GM18951 (cell line): ENCODE measurements at regions not wholly inside any gene's neighbourhood (a gene's known extent, or its start where the extent isn't known, plus 50 kb on each side); places are given as distances from the start of the nearest gene placed in this dataset.

Experiments
- POLR2A ChIP-seq: IDR thresholded peaks from 4 replicates; pipeline ENCODE4 v1.6.1; 2011; ENCODE audit warnings: mild to moderate bottlenecking; ENCODE audit not compliant: insufficient read length, insufficient read depth; ENCODE audit errors: extremely low read depth
- in situ Hi-C: fragments of 300-500 bp; cut with MboI; formaldehyde crosslinking; loops from one replicate; pipeline ENCODE4 v1.12.0; 2022; ENCODE audit warnings: low sequenced_read_pairs, mixed read lengths, inconsistent platforms; ENCODE audit not compliant: unreplicated experiment

GRCh38 chr4:171087089-171087488 lies 726.1 kb upstream of the GALNTL6 start:
- in situ Hi-C loops = no loop called here
- TF ChIP-seq POLR2A = no peak

DNA sequence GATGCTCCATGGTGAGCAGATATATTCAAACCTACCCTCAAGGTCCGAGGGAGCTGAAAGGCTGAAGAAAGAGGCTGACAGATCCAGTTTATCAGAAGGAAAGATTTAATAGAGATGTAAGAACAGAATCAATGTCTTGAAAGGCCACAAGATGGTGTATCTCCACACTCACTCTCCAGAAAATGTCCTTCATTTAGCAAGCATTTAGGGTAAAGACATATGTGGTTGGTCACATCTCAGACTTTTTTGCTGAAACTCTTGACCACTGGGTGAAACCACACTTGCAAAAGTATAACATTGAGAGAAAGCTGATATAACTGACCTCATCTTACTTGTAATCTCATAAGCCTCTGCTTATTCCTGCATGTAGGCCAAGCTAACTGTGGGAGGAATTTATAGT lies 745.8 kb upstream of the GALNTL6 start:
- in situ Hi-C loops = no loop called here
- TF ChIP-seq POLR2A = no peak

DNA sequence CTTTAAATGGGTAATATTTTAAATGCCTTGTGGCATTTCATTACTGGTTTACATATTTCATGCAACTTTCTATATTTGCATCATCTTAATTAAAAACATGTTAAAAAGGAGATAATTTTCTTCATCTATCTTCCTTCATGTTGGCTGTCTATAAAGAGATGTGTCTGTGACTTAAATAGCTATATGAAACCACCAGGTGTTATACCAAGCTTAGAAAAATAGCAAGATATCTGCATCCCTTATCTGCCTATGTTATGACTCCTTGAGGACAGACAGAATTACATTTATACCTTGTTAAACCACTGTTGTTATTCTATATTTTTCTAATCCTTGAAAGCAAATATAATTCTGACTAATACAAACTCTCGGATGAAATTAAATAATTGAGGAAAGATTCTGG lies 763.8 kb upstream of the GALNTL6 start:
- TF ChIP-seq POLR2A = no peak
- in situ Hi-C loops = no loop called here

DNA sequence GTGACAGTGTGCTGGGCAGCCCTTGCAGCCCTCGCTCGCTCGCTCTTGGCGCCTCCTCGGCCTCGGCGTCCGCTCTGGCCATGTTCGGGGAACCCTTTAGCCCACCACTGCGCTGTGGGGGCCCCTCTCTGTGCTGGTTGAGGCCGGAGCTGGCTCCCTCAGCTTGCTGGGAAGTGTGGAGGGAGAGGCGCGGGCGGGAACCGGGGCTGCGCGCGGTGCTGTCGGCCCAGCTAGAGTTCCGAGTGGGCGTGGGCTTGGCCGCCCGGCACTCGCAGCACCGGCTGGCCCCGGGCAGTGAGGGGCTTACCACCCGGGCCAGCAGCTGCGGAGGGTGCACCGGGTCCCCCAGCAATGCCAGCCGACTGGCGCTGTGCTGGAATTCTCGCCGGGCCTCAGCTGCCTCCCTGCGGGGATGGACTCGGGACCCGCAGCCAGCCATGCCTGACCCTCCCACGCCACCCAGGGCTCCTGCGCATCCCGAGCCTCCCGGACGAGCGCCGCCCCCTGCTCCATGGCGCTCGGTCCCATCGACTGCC lies 770.1 kb upstream of the GALNTL6 start:
- in situ Hi-C loops = no loop called here
- TF ChIP-seq POLR2A = no peak

DNA sequence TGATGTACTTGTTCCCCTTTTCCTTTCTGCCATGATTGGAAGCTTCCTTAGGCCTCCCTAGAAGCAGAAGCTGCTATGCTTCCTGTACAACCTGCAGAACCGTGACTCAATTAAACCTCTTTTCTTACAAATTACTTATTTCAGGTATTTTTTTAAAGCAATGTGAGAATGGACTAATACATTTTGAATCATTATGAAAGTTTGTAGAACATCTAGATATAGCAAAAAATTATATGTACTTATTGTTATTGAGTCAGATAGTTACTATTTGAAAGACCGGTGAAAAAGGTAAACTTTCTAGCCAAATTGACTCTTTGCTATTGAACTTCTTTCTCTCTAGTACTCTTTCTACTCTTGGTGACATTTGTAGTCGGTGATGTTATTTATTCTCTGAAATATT lies 777.3 kb upstream of the GALNTL6 start:
- no peak for TF ChIP-seq POLR2A
- in situ Hi-C loops = no loop called here

DNA sequence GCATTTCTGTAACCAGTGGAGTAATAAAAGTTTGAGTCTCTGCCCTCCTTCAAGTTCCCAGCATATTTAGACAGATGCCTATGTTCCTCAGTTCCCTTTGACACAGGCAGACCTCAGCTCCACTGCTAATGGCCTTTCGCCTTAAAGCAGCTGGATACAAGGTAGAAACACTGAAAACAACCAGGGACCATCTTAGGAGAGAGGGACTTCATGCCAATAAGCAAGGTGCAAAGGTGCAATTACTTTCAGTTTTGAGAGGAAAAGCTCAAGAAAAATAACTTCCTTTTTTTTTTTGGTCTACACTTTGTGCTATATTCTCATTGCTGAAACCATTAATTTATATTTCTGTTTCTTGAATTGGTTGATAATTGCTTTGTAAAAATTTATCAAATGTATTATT lies 781.9 kb upstream of the GALNTL6 start:
- TF ChIP-seq POLR2A = no peak
- in situ Hi-C loops = no loop called here

- in situ Hi-C loops = no loop called here
These were observed 787.4 kb upstream of the GALNTL6 start for GRCh38 chr4:171025776-171026175.

GRCh38 chr4:171025343-171025742 lies 787.9 kb upstream of the GALNTL6 start:
- in situ Hi-C loops = no loop called here
- TF ChIP-seq POLR2A = no peak

More at GRCh38 chr4:171025776-171026175, 787.4 kb upstream of the GALNTL6 start:
- TF ChIP-seq POLR2A = no peak

DNA sequence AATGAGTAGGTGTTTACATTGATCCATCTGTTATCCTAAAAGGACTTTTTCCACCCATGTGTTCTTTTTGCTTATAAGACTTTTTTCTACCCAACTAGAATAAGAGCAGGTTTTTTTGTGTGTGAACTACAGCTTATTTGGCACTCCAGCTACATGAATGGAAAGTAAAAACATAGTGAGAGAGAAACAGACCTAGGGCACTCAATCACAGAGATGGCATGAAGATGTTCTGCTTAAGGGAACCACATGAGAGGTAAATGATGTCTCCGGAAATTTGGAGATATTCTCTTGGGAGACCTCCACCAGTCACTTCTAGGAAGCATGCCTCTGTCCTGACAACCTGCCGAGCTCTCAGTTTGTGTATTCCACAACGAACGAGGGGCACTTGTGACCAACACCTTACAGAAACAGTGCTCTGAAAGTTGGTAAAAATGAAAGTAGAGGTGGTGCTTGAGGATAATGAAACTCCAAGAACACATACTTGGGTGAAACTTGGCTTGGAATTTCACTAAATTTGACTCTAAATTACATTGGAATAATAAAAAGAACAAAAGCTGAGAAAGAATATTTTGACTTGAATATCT lies 788.4 kb upstream of the GALNTL6 start:
- TF ChIP-seq POLR2A = no peak
- in situ Hi-C loops = no loop called here

GRCh38 chr4:171022824-171023230 lies 790.4 kb upstream of the GALNTL6 start:
- TF ChIP-seq POLR2A = no peak
- in situ Hi-C loops = no loop called here

- in situ Hi-C loops = no loop called here
- no peak for TF ChIP-seq POLR2A
These were observed 795.6 kb upstream of the GALNTL6 start for GRCh38 chr4:171017593-171017992.

- in situ Hi-C loops = no loop called here
- no peak for TF ChIP-seq POLR2A
These were observed 797.1 kb upstream of the GALNTL6 start for GRCh38 chr4:171016145-171016544.

DNA sequence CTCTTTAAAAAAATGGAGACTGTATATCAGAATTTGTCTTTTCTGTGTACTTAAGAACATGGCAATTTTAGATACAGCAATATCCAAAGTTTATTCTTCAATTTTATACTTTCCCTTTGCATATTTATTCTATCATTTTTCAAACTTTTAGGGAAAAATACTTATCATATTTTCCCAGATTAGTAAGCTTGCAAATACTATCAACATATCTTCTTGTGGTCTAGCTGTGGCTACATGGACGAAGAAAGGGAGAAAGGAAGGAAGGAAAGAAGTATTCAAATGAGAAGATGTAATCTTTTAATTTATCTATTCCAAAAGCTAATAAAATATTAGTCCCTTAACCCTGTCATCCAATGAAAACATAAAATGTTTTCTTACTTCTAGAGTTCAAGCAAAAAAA lies 797.8 kb upstream of the GALNTL6 start:
- in situ Hi-C loops = no loop called here
- no peak for TF ChIP-seq POLR2A

- TF ChIP-seq POLR2A = no peak
- in situ Hi-C loops = no loop called here
These were observed 805.4 kb upstream of the GALNTL6 start for GRCh38 chr4:171007618-171008390.
